HG03432 (cell line): ENCODE measurements at regions not wholly inside any gene's neighbourhood (a gene's known extent, or its start where the extent isn't known, plus 50 kb on each side); places are given as distances from the start of the nearest gene placed in this dataset.
A peak's percentile ranks its signal among the peaks of the same experiment; 100 is the strongest.
"Not testable (repeated sequence)": the region's sequence is repeated elsewhere in the genome, so short reads cannot be mapped to it uniquely, and the experiment has no call there.

Experiments used
- ATAC-seq: cut with Tn5 transposase; IDR thresholded peaks from one replicate; pipeline ENCODE4 v1.9.1; 2021; ENCODE audit warnings: mild to moderate bottlenecking, moderate library complexity; ENCODE audit not compliant: unreplicated experiment

GRCh38 chr2:113341191-113341869 is 62.6 kb upstream of the PAX8 start:
- no peak for ATAC-seq

- ATAC-seq, result no peak
Measured at GRCh38 chr2:113337809-113338208, 59.1 kb upstream of the PAX8 start.

GRCh38 chr2:113336040-113336439 is 57.3 kb upstream of the PAX8 start:
- ATAC-seq, result not testable (repeated sequence)

- no peak for ATAC-seq
Measured at GRCh38 chr2:113334147-113334546, 55.4 kb upstream of the PAX8 start.

GRCh38 chr2:113333735-113334134 is 55.0 kb upstream of the PAX8 start:
- not testable (repeated sequence) for ATAC-seq

GRCh38 chr2:113330060-113330767 is 51.5 kb upstream of the PAX8 start:
- ATAC-seq, result peak; percentile 55

- not testable (repeated sequence) for ATAC-seq
Measured at GRCh38 chr2:113328973-113329372, 50.3 kb upstream of the PAX8 start.

- not testable (repeated sequence) for ATAC-seq
Measured at GRCh38 chr2:113328572-113328971, 49.9 kb upstream of the PAX8 start.
